ENCODE measurements at regions not wholly inside any gene's neighbourhood (a gene's known extent, or its start where the extent isn't known, plus 50 kb on each side); places are given as distances from the start of the nearest gene placed in this dataset.

- no peak for DNase-seq
Observed at GRCh38 chr4:177108708-177109107, 201.0 kb upstream of the NEIL3 start.

GRCh38 chr4:177109769-177110168 lies 199.9 kb upstream of the NEIL3 start:
- DNase-seq: no peak

- DNase-seq: no peak
Observed at GRCh38 chr4:177116161-177116560, 193.5 kb upstream of the NEIL3 start.

- DNase-seq: peak in 13 of 51 donors; percentile 0 to 46 (median 5)
Observed at GRCh38 chr4:177117256-177117655, 192.4 kb upstream of the NEIL3 start.

- peak in 1 of 51 donors; percentile 1 for DNase-seq
Observed at GRCh38 chr4:177118596-177118995, 191.1 kb upstream of the NEIL3 start.

GRCh38 chr4:177119021-177119471 lies 190.6 kb upstream of the NEIL3 start:
- no peak for DNase-seq

- DNase-seq: no peak
Observed at GRCh38 chr4:177119691-177120090, 190.0 kb upstream of the NEIL3 start.

- no peak for DNase-seq
Observed at GRCh38 chr4:177123811-177124210, 185.9 kb upstream of the NEIL3 start.

GRCh38 chr4:177124349-177125064 lies 185.2 kb upstream of the NEIL3 start:
- no peak for DNase-seq

- DNase-seq: no peak
Observed at GRCh38 chr4:177125656-177126055, 184.0 kb upstream of the NEIL3 start.

GRCh38 chr4:177127658-177128057 lies 182.0 kb upstream of the NEIL3 start:
- DNase-seq: no peak

GRCh38 chr4:177128306-177128705 lies 181.4 kb upstream of the NEIL3 start:
- DNase-seq: no peak

- DNase-seq: no peak
Observed at GRCh38 chr4:177131736-177132135, 177.9 kb upstream of the NEIL3 start.

GRCh38 chr4:177147668-177148067 lies 162.0 kb upstream of the NEIL3 start:
- no peak for DNase-seq

- DNase-seq: no peak
Observed at GRCh38 chr4:177155454-177155853, 154.2 kb upstream of the NEIL3 start.

- DNase-seq: no peak
Observed at GRCh38 chr4:177159600-177159999, 150.1 kb upstream of the NEIL3 start.

GRCh38 chr4:177161781-177162180 lies 147.9 kb upstream of the NEIL3 start:
- DNase-seq: no peak

- DNase-seq: no peak
Observed at GRCh38 chr4:177163532-177163931, 146.1 kb upstream of the NEIL3 start.

GRCh38 chr4:177171588-177171987 lies 138.1 kb upstream of the NEIL3 start:
- DNase-seq: no peak

GRCh38 chr4:177175473-177175872 lies 134.2 kb upstream of the NEIL3 start:
- no peak for DNase-seq

GRCh38 chr4:177177541-177178081 lies 132.1 kb upstream of the NEIL3 start:
- no peak for DNase-seq

- no peak for DNase-seq
Observed at GRCh38 chr4:177178246-177178645, 131.4 kb upstream of the NEIL3 start.

GRCh38 chr4:177182166-177182565 lies 127.5 kb upstream of the NEIL3 start:
- no peak for DNase-seq

GRCh38 chr4:177182728-177183127 lies 126.9 kb upstream of the NEIL3 start:
- no peak for DNase-seq
